GM12878 (cell line): ENCODE measurements at regions not wholly inside any gene's neighbourhood (a gene's known extent, or its start where the extent isn't known, plus 50 kb on each side); places are given as distances from the start of the nearest gene placed in this dataset.

Experiments used
- ATAC-seq: fragments of 200-7000 bp; cut with Tn5 transposase; 3 replicates; pipeline ENCODE4 v1.9.1; 2020; ENCODE audit warnings: mild to moderate bottlenecking, moderate library complexity
- BruUV-seq: library from RNA; stranded (reverse); fragments of 400-500 nt; replicated peaks from 2 replicates; lab custom pipeline; 2021; lab: Mats Ljungman, UMichigan
- CTCF ChIA-PET: fragments of 300-600 bp; sonication (Branson Sonifier 250); formaldehyde crosslinking; extraction: SDS; loops from one replicate; lab custom pipeline; 2021; ENCODE audit warnings: inconsistent platforms; lab: Yijun Ruan, JAX
- POLR2A ChIA-PET: fragments of 350-600 bp; formaldehyde crosslinking; extraction: SDS; loops from one replicate; lab custom pipeline; 2021; ENCODE audit warnings: inconsistent platforms; lab: Charles Lee
- RAD21 ChIA-PET: fragments of 300-600 bp; sonication (Branson Sonifier 250); formaldehyde crosslinking; loops from one replicate; lab custom pipeline; 2023; ENCODE audit warnings: antibody characterized with exemption; ENCODE audit not compliant: unreplicated experiment; lab: Charles Lee
- SMC1A ChIA-PET: fragments of 300-600 bp; sonication (Branson Sonifier 250); formaldehyde crosslinking; loops from one replicate; lab custom pipeline; 2023; ENCODE audit not compliant: unreplicated experiment, uncharacterized antibody; lab: Charles Lee
- DNase-seq: peaks from one replicate; pipeline ENCODE4 v3.0.0-alpha.2; 2011; ENCODE audit warnings: low read depth, low spot score
- FAIRE-seq: peaks from 3 replicates; lab custom pipeline; 2011; peaks lifted over from hg19 to GRCh38; lab: Jason Lieb, UNC
- H2AFZ ChIP-seq: 2 replicates; pipeline ENCODE4 v1.6.0; 2011; ENCODE audit warnings: low read depth, low read length, control low read depth; ENCODE audit not compliant: control insufficient read depth
- H3K27ac ChIP-seq: 2 replicates; pipeline ENCODE4 v1.5.1; 2011; ENCODE audit warnings: control low read depth; ENCODE audit not compliant: control insufficient read depth, insufficient read depth
- H3K27me3 ChIP-seq, 2 experiments: replicated peaks in 1 of 2; 2 replicates each; pipeline versions ENCODE4 v1.6.0 to v1.6.1; 2011; ENCODE audit warnings: low read length in 1 of 2; ENCODE audit not compliant: control insufficient read depth in 2 of 2, insufficient read depth in 2 of 2
- H3K36me3 ChIP-seq, 2 experiments: 2 replicates each; pipeline ENCODE4 v1.5.1; 2011; ENCODE audit warnings: low read length in 1 of 2; ENCODE audit not compliant: control insufficient read depth in 2 of 2, insufficient read depth in 2 of 2
- H3K4me1 ChIP-seq: 2 replicates; pipeline ENCODE4 v1.6.1; 2011; ENCODE audit warnings: mild to moderate bottlenecking, low read length, moderate library complexity, mixed read lengths; ENCODE audit not compliant: control insufficient read depth, insufficient read depth
- H3K4me2 ChIP-seq: 2 replicates; pipeline ENCODE4 v1.6.0; 2011; ENCODE audit warnings: control low read depth; ENCODE audit not compliant: control insufficient read depth, insufficient read depth
- H3K4me3 ChIP-seq: fragments of 200-600 bp; sonication (generic); 2 replicates; pipeline ENCODE4 v1.5.1; 2016
- H3K79me2 ChIP-seq: 2 replicates; pipeline ENCODE4 v1.6.0; 2011; ENCODE audit warnings: low read length; ENCODE audit not compliant: control insufficient read depth, insufficient read depth
- H3K9ac ChIP-seq: 2 replicates; pipeline ENCODE4 v1.8.0; 2011; ENCODE audit warnings: low read length, control low read depth, mixed read lengths; ENCODE audit not compliant: control insufficient read depth, insufficient read depth
- H3K9me3 ChIP-seq: replicated peaks from 3 replicates; pipeline ENCODE4 v1.5.1; 2011; ENCODE audit warnings: mild to moderate bottlenecking, low read length; ENCODE audit not compliant: control insufficient read depth, insufficient read depth
- H4K20me1 ChIP-seq: 2 replicates; pipeline ENCODE4 v1.6.0; 2011; ENCODE audit not compliant: control insufficient read depth, insufficient read depth
- CEBPZ ChIP-seq: fragments of 150-350 bp; IDR thresholded peaks from 2 replicates; pipeline ENCODE4 v1.6.1; 2016; ENCODE audit warnings: low read depth, low read length
- CHD1 ChIP-seq: IDR thresholded peaks from 2 replicates; pipeline ENCODE4 v1.6.1; 2012; ENCODE audit warnings: low read depth, low read length, improper control_type of control experiment
- DPF2 ChIP-seq: fragments of 450-650 bp; IDR thresholded peaks from 2 replicates; pipeline ENCODE4 v1.6.1; 2017; ENCODE audit warnings: mild to moderate bottlenecking
- EED ChIP-seq: sonication (generic); IDR thresholded peaks from 2 replicates; pipeline ENCODE4 v1.6.1; 2016; ENCODE audit warnings: antibody characterized with exemption, low read depth
- FOXM1 ChIP-seq: IDR thresholded peaks from 2 replicates; pipeline ENCODE4 v1.6.1; 2012; ENCODE audit warnings: low read depth, mild to moderate bottlenecking, inconsistent platforms, low read length, moderate library complexity
- IKZF1 ChIP-seq: fragments of 450-650 bp; conservative IDR thresholded peaks from 2 replicates; pipeline ENCODE4 v1.6.1; 2017; ENCODE audit warnings: antibody characterized with exemption, mild to moderate bottlenecking
- KDM1A ChIP-seq: fragments of 200-600 bp; sonication (generic); IDR thresholded peaks from 2 replicates; pipeline ENCODE4 v1.6.1; 2016; ENCODE audit warnings: borderline replicate concordance
- POLR2A ChIP-seq: IDR thresholded peaks from 2 replicates; pipeline ENCODE4 v1.6.1; 2011; ENCODE audit warnings: low read depth, mild to moderate bottlenecking, low read length
- RAD21 ChIP-seq: IDR thresholded peaks from 2 replicates; pipeline ENCODE4 v1.6.1; 2011; ENCODE audit warnings: mild to moderate bottlenecking, low read depth, low read length, moderate library complexity; ENCODE audit not compliant: insufficient read depth
- RFX5 ChIP-seq: IDR thresholded peaks from 2 replicates; pipeline ENCODE4 v1.6.1; 2011; ENCODE audit warnings: low read depth, low read length, improper control_type of control experiment
- SIX5 ChIP-seq: IDR thresholded peaks from 2 replicates; pipeline ENCODE4 v1.6.1; 2011; ENCODE audit warnings: mild to moderate bottlenecking, low read depth, low read length, moderate library complexity; ENCODE audit not compliant: severe bottlenecking
- SPI1 ChIP-seq: IDR thresholded peaks from 2 replicates; pipeline ENCODE4 v1.6.1; 2011; ENCODE audit warnings: low read depth, mild to moderate bottlenecking, low read length, moderate library complexity, borderline replicate concordance; ENCODE audit not compliant: insufficient read depth
- TCF12 ChIP-seq: IDR thresholded peaks from 2 replicates; pipeline ENCODE4 v1.6.1; 2011; ENCODE audit warnings: low read depth, mild to moderate bottlenecking, low read length
- ZNF274 ChIP-seq: IDR thresholded peaks from one replicate; pipeline ENCODE4 v1.8.0; 2011; ENCODE audit not compliant: insufficient read length, insufficient read depth
- ZSCAN29 ChIP-seq: fragments of 450-650 bp; IDR thresholded peaks from 2 replicates; pipeline ENCODE4 v1.6.1; 2017; ENCODE audit warnings: mild to moderate bottlenecking, moderate library complexity
- WGBS: methylation state at CpG from one replicate; pipeline ENCODE4 v1.1.6; 2016; ENCODE audit warnings: low lambda C conversion rate; ENCODE audit not compliant: insufficient replicate concordance, insufficient coverage; ENCODE audit errors: missing lambda C conversion rate; 5-methylcytosine and 5-hydroxymethylcytosine counted together
- in situ Hi-C: fragments of 300-500 bp; cut with MboI; formaldehyde crosslinking; loops from 9 replicates; pipeline ENCODE4 v1.14.3; 2018; ENCODE audit warnings: mixed read lengths
- intact Hi-C: fragments of 100-400 bp; cut with micrococcal nuclease; formaldehyde crosslinking; loops from one replicate; pipeline ENCODE4 v1.14.2; 2022; ENCODE audit not compliant: unreplicated experiment

GRCh38 chr5:6090838-6091237 is 287.5 kb downstream of the MED10 start:
- DNase-seq (no peak), FAIRE-seq (no peak), ATAC-seq (no peak)
- ChIA-PET SMC1A (interaction anchor here (1.2 kb wide), 1 partner anchor 13 kb away, joined by 3 read pairs; no protein-coding TSS in a partner anchor), RAD21 (no interaction called here), POLR2A (no interaction called here), CTCF (no interaction called here)
- Histone ChIP-seq H3K4me2 (no peak overlapping the region), H3K79me2 (no peaks in the 10 kb centered on the region), H3K9me3 (no peaks in the 10 kb centered on the region; the same call in 2 of the 3 replicates), H4K20me1 (no peaks in the 10 kb centered on the region), H3K4me1 (no peaks in the 10 kb centered on the region; the same call in 1 of the 2 replicates), H3K36me3 (no peaks in the 10 kb centered on the region), H3K9ac (no peak overlapping the region), H3K27ac (no peak overlapping the region), H3K4me3 (no peak overlapping the region), H2AFZ (no peak overlapping the region), H3K27me3 (no peaks in the 10 kb centered on the region)
- in situ Hi-C loops (no loop called here), intact Hi-C loops (no loop called here)
- no TSS peak for BruUV-seq
- TF ChIP-seq FOXM1 (no peak), ZNF274 (no peak), RFX5 (no peak), SIX5 (no peak)
- 8% methylated on average over 1 of the region's 1 CpG for WGBS

- RAD21 ChIA-PET: no interaction called here
- intact Hi-C loops: no loop called here
- ATAC-seq: peak; percentile 54
- no peak for TF ChIP-seq ZSCAN29
- TF ChIP-seq KDM1A: no peak
- no peak for TF ChIP-seq EED
- TF ChIP-seq TCF12: no peak
- TF ChIP-seq POLR2A: no peak
- TF ChIP-seq IKZF1: peak; percentile 62
- TF ChIP-seq RAD21: no peak
- TF ChIP-seq CHD1: no peak
- 0 out of 2 replicates have a peak, but pooled peaks have one; percentile 46 for TF ChIP-seq DPF2
- TF ChIP-seq SPI1: peak; percentile 77; the same call in 1 of the 2 replicates
- TF ChIP-seq CEBPZ: no peak
Observed at GRCh38 chr5:6090079-6090654, 288.2 kb downstream of the MED10 start.

More at GRCh38 chr5:6090079-6090654, 288.2 kb downstream of the MED10 start:
- DNase-seq (no peak), FAIRE-seq (no peak)
- H3K27me3 ChIP-seq: no peaks in the 10 kb centered on the region
- H4K20me1 ChIP-seq: no peaks in the 10 kb centered on the region
- H3K4me2 ChIP-seq: no peak overlapping the region
- in situ Hi-C loops: no loop called here
- no peaks in the 10 kb centered on the region for H3K36me3 ChIP-seq
- H3K27ac ChIP-seq: no peak overlapping the region
- POLR2A ChIA-PET: no interaction called here
- no peaks in the 10 kb centered on the region; the same call in 1 of the 2 replicates for H3K4me1 ChIP-seq
- H3K9me3 ChIP-seq: no peaks in the 10 kb centered on the region; the same call in 2 of the 3 replicates
- 39% methylated on average over 6 of the region's 6 CpGs for WGBS
- no peak overlapping the region for H2AFZ ChIP-seq
- H3K79me2 ChIP-seq: no peaks in the 10 kb centered on the region
- H3K4me3 ChIP-seq: no peak overlapping the region
- CTCF ChIA-PET: no interaction called here
- SMC1A ChIA-PET: interaction anchor here (0.9 to 1.3 kb wide), 4 partner anchors 12 to 46 kb away, joined by 3 read pairs; no protein-coding TSS in a partner anchor
- no TSS peak for BruUV-seq
- H3K9ac ChIP-seq: no peak overlapping the region
